ENCODE measurements at regions not wholly inside any gene's neighbourhood (a gene's known extent, or its start where the extent isn't known, plus 50 kb on each side); places are given as distances from the start of the nearest gene placed in this dataset.
"Not testable (repeated sequence)": the region's sequence is repeated elsewhere in the genome, so short reads cannot be mapped to it uniquely, and the experiment has no call there.

DNA sequence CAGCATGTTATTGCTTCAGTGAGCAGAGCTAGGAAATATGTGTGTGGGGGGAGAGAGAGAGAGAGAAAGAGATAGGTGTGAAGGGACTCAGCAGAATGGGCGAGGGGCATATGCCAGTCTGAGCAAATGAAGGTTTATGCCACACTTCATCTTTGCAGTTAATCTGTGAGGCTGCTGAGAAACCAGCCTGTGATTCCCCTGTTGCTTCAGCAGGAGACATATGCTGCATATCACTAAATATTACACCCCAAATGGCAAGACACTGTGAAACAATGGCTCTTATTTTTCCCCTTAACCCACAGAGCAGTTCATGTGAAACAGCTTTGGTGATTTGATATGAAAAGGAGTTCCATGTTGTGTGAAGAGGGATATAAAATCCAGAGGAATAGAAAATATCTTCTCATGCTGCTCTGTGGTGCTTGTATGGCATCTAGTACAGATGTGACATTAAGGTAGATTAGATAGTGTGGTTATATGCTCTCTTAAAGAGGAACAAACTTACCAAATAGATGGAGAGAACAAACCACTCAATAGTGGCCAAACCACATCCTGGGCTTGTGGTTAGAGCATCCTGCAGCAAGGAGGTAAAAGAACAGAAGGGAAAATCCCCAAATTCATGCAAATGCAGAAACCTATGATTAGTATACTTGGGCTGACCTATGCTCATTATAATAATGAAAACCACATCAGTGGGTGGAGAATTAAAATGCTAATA, 864.2 kb downstream of the FAM181B start:
- no peak for DNase-seq

DNA sequence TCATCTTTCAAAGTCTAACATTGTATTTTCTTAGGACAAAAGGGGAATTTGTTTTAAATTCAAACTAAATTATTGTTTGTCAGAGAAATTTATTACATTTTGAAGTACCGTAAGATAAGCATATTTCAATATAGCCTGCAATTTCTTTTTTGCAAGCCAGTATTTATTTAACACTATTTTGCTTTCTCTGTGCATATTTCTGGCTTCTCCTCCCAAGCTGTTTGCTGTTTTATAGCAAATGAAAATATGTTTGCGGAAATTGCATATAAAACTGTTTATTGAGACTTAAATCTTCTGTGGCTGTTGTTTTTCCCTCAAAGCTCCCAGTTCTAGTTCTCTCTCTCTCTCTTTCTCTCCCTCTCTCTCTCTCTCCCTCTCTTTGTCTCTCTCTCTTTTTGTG, 866.8 kb downstream of the FAM181B start:
- no peak for DNase-seq

DNA sequence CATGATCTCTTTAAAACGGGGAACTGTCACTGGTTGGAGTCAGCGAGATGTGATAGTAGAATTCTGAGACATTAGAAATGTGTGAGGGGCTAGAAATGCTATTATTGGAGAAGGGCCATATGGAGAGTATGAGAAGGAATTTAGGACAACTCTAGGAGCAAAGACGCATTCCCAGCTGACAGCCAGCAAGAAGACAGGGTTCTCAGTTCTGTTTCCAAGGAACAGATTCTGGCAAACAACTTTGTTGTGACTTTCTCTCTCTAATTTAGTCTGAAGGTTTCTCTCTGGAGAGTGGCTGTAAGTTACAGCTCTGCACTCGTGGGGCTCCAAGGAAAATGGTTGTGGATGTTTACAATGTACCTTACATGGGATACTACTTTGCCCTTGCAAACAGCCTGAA, 876.3 kb downstream of the FAM181B start:
- DNase-seq: no peak

DNA sequence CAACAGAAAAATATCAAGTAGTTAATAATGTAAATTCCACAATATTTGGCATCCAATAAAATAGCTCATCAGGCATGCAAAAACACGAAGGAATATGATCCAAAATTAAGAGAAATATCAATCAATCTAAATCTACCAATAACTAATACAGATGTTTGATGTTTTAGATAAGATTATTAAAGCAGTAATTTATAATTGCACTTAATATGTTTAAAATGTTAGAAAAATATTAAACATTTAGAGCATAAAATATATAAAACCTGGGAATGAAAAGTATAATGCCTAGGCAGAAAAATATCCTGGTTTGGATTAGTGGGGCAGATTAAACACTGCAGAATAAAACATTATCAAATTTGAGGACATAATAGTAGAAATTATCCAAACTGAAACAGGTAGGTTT, 879.9 kb downstream of the FAM181B start:
- DNase-seq: no peak

DNA sequence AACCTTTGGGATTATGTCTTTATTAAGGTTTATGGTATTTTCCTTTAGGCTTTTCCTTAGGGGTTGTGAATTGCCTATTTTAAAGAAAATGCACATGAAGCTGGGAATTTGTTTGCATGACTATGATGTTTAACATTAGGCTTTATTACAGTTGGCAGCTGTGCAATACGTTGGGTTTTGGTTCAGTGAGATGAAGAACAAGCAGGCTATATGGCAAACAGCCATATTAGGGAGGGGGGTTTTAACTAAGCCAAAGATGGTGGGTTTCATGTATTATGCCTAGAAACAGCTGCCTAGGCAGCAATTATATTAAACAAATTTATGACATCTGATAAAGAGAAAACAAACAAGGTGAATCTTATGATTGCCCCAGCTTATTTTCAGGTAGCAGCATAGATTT, 880.8 kb downstream of the FAM181B start:
- no peak for DNase-seq

DNA sequence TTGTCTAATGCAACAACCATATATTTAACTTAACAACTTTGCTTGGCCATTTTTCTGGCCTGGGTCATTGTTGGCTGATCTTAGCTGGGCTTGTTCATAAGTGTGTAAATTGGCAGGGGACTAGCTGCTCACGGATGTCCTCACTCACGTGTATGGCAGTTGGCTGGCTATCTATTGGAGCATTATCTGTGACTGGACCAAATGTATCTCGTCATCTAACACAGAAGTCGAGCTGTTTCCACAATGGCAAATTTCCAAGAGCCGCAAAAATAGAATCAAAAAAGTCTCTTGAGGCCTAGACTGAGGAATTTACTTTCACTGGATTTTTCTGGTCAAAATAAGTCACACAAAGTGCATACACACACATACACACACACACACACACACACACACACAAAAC, 893.3 kb downstream of the FAM181B start:
- DNase-seq: no peak

DNA sequence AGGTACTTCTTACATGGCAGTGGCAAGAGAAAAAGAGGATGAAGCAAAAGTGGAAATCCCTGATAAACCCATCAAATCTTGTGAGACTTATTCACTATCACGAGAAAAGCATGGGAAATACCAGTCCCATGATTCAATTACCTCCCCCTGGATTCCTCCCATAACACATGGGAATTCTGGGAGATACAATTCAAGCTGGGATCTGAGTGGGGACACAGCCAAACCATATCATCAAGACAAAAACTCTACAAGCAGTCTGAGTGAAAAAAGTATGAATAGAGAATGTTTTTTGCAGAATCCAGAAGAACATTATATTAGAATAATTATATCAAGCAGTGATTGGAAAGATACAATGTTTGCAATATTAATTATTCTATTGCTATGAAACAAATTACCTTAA, 893.7 kb downstream of the FAM181B start:
- no peak for DNase-seq

DNA sequence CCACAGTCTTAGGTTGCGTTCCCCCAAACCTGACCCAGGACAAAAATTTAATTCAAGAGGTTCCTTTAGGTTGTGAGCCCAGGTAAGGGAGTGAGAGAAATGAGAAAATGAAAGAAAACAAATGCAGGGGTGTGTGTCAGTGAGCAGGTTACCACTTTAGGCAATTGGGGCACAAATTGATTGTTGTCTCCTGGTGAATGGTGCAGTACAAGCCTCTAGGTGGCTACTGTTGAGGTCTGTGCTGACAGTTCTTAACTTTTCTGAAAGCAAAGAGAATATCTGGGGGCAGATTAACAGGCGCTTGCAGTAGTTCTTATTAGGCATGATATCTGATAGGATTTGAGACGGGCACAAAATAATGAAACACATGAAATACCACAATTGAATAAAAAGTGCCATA, 894.6 kb downstream of the FAM181B start:
- no peak for DNase-seq

DNA sequence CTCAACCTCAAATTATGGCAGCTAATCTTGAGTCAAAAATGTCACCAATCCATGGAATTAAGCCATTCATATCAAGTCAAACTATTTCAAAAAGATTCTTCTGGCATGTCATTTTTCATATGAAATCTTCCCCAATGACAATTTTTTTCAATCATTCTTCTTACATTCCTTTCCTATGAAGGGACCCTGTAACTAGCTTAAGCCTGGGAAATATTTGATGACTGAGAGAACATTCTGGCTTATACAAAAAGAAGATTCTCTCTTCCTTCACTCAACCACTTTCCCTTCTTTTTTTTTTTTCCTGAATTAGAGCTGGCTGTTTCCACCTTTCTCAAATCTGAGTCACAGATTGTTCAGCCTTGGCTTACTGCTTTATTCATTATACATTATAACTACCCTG, 903.7 kb downstream of the FAM181B start:
- DNase-seq: no peak

DNA sequence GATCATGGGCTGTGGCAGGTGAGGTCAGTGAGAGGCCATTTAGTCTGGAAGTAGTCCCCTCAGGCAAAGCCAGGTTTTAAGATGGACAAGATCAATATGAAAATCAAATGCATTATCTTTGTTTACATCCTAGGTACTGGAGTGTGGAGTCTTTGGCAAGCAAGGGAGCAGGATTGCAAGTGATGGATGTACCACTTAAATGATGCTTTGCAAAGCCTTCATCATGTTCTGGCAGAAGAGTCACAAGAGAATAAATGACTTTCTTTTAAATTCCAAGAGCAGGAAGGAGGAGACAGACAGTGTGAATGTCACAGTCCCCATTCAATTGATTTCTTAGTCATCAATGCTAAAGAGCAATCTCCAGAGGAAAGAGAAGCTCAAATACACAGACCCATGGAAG, 908.3 kb downstream of the FAM181B start:
- DNase-seq: no peak

DNA sequence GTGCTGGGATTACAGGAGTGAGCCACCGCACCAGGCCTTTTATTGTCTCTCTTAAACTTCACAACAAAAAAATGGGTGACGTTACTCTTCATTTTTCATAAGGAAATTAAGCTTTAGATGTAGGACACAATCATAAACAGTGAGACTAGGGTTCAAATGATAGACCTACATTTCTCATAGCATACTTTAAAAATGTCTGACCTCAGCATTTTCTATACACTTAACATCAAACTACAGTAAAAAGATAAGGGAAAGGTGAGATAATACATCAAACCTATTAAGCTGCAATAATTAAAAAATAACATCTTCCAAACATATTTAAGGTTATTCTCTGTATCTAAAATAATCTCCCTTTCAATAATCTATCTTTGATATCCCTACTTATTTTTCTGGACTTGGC, 914.2 kb downstream of the FAM181B start:
- no peak for DNase-seq

DNA sequence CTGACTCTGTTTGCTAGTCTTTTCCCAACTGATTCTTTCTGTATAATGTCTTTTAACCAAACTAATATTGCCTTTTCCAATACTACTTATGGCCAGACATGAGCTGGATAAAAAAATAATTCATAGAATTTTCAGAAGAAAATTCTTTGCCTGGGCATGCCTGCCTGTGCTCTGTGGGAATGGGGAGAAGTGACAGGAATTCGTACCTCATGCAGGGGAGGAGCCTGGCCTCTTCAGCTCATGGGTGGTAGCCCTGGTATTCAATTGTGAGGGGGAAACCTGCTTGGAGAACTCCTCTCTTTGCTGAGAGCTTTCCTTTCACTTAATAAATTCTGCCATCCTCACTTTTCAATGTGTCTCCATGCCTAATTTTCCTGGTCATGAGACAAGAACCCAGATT, 928.8 kb downstream of the FAM181B start:
- DNase-seq: no peak

DNA sequence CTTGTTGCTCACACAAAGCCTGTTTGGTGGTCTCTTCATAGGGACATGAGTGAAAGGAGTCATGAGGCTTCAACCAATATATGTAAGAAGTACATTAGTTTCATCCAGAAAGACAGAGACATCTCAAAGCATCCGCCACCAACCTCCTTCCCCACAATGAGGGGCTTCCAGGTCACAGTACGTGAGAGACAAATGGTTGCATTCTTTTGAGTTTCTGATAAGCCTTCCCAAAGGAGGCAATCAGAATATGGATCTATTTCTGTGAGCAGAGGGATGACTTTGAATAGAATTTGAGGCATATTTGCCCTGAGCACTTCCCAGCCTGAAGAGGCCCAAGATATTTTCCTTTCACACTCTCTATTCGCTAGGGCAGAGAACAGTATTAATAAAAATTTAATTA, 931.1 kb downstream of the FAM181B start:
- DNase-seq: no peak

DNA sequence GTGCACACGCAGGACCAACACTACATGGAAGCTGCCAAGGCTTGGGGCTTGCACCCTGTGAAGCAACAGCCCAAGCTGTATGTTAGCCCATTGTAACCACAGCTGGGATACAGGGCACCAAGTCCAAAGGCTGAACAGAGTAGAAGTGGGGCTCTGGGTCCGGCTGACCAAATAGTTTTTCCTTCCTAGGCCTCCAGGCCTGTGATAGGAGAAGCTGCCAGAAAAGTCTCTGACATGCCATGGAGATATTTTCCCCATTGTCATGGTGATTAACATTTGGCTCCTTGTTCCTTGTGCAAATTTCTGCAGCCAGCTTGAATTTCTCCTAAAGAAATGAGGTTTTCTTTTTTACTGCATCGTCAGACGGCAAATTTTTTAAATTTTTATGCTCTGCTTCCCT, 941.2 kb downstream of the FAM181B start:
- DNase-seq: no peak

DNA sequence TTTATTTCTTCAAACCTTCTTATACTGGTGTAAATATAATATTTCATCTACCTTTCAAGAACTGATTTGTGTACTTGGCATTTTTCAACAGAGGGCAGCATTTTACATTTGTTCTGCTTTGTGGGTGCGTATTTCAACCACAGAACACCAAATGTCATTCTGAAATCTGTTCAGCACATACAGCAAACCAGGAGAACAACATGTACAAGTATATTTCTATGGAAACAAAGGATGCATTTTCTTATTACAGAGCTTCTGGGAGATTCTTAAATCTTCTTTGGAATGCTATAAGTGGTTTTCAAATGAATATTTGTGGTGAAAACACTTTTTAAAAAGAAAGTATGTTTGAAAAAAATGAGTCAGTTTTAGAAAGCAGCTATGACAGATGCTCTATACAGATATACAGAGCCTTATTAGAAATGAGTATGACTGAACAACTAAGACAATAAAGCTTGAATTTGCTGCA, 946.0 kb downstream of the FAM181B start:
- DNase-seq: no peak

DNA sequence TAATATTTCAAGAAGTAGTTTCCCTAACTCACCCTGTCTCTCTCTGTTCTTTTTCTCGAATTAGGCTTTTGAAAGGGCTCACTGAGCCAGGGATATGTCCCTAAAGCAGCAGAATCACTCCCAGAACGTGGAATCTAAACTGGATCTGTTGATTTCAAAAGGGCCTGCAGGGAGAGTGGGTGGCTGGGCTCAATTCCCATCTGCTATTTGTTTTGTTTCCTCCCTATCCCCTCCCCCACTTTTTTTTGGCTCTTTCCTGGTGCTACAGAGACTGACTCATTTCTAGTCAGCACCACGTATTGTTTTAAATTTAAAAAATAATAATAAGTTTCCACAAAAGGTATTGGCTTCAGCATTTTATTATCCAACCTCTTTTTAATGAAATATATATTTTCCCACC, 961.5 kb downstream of the FAM181B start:
- no peak for DNase-seq

DNA sequence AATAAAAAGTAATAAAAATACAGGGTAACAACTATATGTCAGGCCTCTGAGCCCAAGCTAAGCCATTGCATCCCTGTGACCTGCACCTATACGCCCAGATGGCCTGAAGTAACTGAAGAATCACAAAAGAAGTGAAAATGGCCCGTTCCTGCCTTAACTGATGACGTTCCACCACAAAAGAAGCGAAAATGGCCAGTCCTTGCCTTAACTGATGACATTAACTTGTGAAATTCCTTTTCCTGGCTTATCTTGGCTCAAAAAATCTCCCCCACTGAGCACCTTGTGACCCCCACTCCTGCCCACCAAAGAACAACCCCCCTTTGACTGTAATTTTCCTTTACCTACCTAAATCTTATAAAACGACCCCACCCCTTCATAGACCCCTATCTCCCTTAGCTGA, 963.8 kb downstream of the FAM181B start:
- DNase-seq: not testable (repeated sequence)

DNA sequence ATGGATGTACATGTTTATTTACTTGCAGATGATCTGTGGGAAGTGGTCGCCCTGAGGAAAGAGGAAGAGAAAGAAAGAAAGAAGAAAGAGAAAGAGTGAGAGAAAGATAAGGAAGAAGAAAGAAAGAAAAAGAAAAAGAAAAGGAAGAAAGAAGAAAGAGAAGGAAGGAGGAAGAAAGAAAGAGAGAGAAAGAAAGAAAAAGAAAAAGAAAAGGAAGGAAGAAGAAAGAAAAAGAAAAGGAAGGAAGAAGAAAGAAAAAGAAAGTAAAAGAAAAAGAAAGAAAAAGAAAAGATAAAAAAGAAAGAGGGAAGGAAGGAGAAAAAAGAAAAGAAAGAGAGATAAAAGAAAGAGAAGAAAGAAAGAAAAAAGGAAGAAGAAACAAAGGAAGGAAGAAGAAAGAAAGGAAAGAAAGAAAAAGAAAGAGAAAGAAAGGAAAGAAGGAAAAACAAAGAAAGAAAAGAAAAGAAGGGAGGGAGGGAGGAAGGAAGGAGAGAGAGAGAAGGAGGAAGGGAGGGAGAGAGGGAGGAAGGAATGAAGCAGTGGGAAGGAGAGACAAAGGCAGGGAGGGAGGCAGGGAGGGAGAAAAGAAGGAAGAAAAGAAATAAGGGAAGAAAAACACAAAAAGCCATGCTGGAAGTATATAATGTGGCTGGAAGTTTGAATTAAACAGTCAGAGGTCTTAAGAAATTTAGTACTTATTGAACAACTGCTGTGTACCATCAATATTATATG, 976.6 kb downstream of the FAM181B start:
- DNase-seq: no peak

DNA sequence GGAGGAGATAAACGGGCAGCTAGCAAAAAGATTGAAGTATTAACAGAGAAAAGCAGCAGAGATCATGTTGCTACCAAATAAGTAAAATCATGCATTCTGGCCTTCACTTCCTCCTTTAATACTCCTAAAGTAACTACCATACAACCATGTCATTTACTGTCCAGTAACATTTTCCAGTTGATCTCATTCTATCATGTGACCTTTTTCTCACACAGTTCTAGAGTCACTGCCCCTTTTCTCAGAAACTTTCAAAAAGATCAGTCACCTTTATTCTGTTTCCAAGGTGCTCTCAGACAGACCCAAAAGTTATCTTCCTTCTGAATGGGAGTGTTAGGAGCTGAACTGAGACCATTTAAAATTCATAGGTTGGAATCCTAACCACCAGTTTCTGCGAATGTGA, 984.4 kb downstream of the FAM181B start:
- no peak for DNase-seq

DNA sequence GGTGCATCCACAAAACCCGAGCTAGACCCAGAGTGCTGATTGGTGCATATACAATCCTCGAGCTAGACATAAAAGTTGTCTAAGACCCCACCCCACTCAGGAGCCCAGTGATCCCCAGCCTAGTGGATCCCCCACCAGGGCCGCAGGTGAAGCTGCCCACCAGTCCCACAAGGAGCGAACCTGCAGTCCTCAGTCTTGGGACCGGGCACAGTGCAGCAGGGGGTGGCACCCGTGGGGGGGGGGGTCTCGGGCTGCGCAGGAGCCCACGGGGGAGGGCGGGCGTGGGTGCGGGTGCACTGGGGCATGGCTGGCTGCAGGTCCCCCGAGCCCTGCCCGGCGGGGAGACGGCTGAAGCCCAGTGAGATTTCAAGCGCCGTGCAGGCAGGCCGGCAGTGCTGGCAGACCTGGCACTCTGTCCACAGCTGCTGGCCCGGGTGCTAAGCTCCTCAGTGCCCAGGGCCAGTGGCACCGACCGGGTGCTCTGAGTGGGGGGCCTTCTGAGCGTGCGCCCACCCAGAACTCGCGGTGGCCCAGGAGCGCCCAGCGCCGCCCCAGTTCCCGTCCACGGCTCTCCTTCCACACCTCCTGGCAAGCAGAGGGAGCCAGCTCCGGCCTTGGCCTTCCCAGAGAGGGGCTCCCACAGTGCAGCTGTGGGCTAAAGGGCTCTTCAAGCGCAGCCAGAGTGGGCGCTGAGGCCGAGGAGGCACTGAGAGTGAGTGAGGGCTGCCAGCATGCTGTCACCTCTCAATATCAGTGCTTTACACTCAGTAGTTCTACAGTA, 989.1 kb downstream of the FAM181B start:
- DNase-seq: no peak

DNA sequence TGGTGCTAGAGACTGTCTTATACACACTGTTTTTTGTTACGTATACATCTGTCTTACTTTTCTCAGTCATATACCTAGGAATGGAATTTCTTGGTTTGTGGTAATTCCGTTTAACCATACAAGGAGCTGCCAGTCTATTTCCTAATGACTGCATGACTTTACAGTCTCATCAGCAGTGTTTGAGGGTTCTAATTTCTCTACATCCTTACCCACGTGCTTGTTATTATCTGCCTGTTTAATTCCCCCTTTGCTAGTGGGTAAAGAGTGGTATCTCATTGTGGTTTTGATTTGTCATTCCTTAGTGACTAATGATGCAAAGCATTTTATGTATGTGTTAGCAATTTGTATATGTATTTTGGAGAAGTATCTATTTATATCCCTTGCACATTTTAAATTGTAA, 1008.0 kb downstream of the FAM181B start:
- no peak for DNase-seq

DNA sequence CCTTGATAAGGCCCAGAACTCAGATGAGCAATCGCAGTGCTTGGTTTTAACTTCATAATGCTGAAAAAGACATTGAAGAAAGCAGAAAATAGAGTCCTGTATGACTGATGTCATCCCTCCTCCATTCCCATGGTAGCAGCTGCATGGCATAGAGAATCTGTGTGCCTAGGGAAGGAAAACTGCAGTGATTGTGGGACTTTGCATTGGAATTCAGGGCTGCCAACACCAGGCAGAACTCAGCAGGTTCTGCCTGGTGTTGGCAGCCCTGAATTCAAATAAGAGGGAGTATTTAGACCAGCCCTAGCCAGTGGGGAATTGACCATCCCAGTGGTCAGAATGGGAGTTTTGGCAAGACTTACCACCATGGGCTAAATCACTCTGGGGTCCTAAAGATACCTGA, 1016.0 kb downstream of the FAM181B start:
- DNase-seq: no peak

DNA sequence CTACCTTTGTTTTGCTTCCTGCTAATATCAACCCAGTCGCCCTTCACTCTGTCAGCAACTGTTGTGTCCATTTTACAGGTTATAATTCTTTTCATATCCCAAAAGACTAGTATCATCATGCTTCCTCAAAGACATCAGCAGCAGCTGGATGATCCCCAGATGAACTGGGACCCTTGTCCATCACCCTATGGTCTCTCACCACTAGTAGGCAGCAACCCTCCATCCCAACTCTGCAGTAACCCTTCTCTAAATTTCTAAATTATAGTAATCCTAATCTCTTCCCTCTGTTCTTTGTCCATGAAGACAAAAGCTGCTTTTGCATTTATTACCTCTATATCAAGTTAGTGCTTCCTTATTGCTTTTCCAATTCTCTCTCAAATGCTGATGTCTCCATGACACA, 1025.8 kb downstream of the FAM181B start:
- no peak for DNase-seq

DNA sequence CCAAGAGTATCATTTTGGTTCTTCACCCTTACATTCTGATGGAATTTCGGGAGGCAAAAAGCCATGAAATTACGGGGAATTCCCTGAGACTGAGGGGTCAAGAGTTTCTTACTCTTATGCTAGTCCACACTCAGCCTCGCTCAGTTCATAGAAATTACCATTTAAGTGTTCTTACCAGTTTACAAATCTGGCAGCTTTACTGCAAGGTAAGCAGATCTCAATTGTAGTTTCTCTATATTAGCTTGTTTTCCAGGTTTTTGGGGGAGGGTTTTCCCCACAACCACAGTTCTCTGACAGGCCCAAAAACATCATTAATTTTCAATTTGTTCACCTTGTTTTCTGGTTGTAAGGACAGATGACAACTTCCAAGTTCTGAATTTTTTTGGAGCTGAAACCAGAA, 1028.4 kb downstream of the FAM181B start:
- no peak for DNase-seq
